ENCODE measurements at regions not wholly inside any gene's neighbourhood (a gene's known extent, or its start where the extent isn't known, plus 50 kb on each side); places are given as distances from the start of the nearest gene placed in this dataset.

- DNase-seq (ENCODE audit: low read depth in 4 of 6, low spot score in 6 of 6) = peak in 1 of 6 donors; percentile 20
- Histone ChIP-seq H3K27ac (ENCODE audit: low read depth, low read length) (no peak overlapping the region), H3K4me3 (ENCODE audit: low read depth, low read length) (no peak overlapping the region), H3K4me1 (ENCODE audit: control insufficient read depth, insufficient read depth, low read length) (peaks cover 12% of the 10 kb centered on the region), H3K9me3 (ENCODE audit: control insufficient read depth, insufficient read depth, low read length) (no peaks in the 10 kb centered on the region), H3K36me3 (ENCODE audit: control insufficient read depth, insufficient read depth, low read length) (no peaks in the 10 kb centered on the region), H3K27me3 (ENCODE audit: control insufficient read depth, insufficient read depth, low read length) (peaks cover 2% of the 10 kb centered on the region)
- WGBS (ENCODE audit: insufficient coverage) = 45% methylated on average over 10 of the region's 16 CpGs
These were observed 194.5 kb downstream of the FOXL1 start for GRCh38 chr16:86772671-86773353.

GRCh38 chr16:86773354-86773715 lies 195.0 kb downstream of the FOXL1 start:
- peaks cover 12% of the 10 kb centered on the region for H3K4me1 ChIP-seq (ENCODE audit: control insufficient read depth, insufficient read depth, low read length)
- no peak overlapping the region for H3K4me3 ChIP-seq (ENCODE audit: low read depth, low read length)
- H3K36me3 ChIP-seq (ENCODE audit: control insufficient read depth, insufficient read depth, low read length) = no peaks in the 10 kb centered on the region
- DNase-seq (ENCODE audit: low read depth in 4 of 6, low spot score in 6 of 6) = no peak
- no peak overlapping the region for H3K27ac ChIP-seq (ENCODE audit: low read depth, low read length)
- H3K27me3 ChIP-seq (ENCODE audit: control insufficient read depth, insufficient read depth, low read length) = peaks cover 5% of the 10 kb centered on the region
- 61% methylated on average over 4 of the region's 4 CpGs for WGBS (ENCODE audit: insufficient coverage)
- H3K9me3 ChIP-seq (ENCODE audit: control insufficient read depth, insufficient read depth, low read length) = no peaks in the 10 kb centered on the region

GRCh38 chr16:86774931-86775330 lies 196.6 kb downstream of the FOXL1 start:
- H3K27me3 ChIP-seq (ENCODE audit: control insufficient read depth, insufficient read depth, low read length) = peaks cover 9% of the 10 kb centered on the region
- peaks cover 12% of the 10 kb centered on the region for H3K4me1 ChIP-seq (ENCODE audit: control insufficient read depth, insufficient read depth, low read length)
- H3K9me3 ChIP-seq (ENCODE audit: control insufficient read depth, insufficient read depth, low read length) = no peaks in the 10 kb centered on the region
- H3K36me3 ChIP-seq (ENCODE audit: control insufficient read depth, insufficient read depth, low read length) = no peaks in the 10 kb centered on the region
- no peak for DNase-seq (ENCODE audit: low read depth in 4 of 6, low spot score in 6 of 6)
- WGBS (ENCODE audit: insufficient coverage) = 83% methylated on average over 5 of the region's 12 CpGs
- H3K4me3 ChIP-seq (ENCODE audit: low read depth, low read length) = no peak overlapping the region
- H3K27ac ChIP-seq (ENCODE audit: low read depth, low read length) = no peak overlapping the region

GRCh38 chr16:86775511-86775921 lies 197.2 kb downstream of the FOXL1 start:
- Histone ChIP-seq H3K4me1 (ENCODE audit: control insufficient read depth, insufficient read depth, low read length) (peaks cover 12% of the 10 kb centered on the region), H3K4me3 (ENCODE audit: low read depth, low read length) (no peak overlapping the region), H3K36me3 (ENCODE audit: control insufficient read depth, insufficient read depth, low read length) (no peaks in the 10 kb centered on the region), H3K27ac (ENCODE audit: low read depth, low read length) (no peak overlapping the region), H3K9me3 (ENCODE audit: control insufficient read depth, insufficient read depth, low read length) (no peaks in the 10 kb centered on the region), H3K27me3 (ENCODE audit: control insufficient read depth, insufficient read depth, low read length) (peaks cover 9% of the 10 kb centered on the region)
- 22% methylated on average over 14 of the region's 14 CpGs for WGBS (ENCODE audit: insufficient coverage)
- DNase-seq (ENCODE audit: low read depth in 4 of 6, low spot score in 6 of 6) = peak in 1 of 6 donors; percentile 42

- H3K27me3 ChIP-seq (ENCODE audit: control insufficient read depth, insufficient read depth, low read length) = peaks cover 9% of the 10 kb centered on the region
- H3K4me1 ChIP-seq (ENCODE audit: control insufficient read depth, insufficient read depth, low read length) = peaks cover 12% of the 10 kb centered on the region
- no peaks in the 10 kb centered on the region for H3K36me3 ChIP-seq (ENCODE audit: control insufficient read depth, insufficient read depth, low read length)
- no peak overlapping the region for H3K4me3 ChIP-seq (ENCODE audit: low read depth, low read length)
- no CpG with 5 or more reads among the region's 4 CpGs for WGBS (ENCODE audit: insufficient coverage)
- H3K9me3 ChIP-seq (ENCODE audit: control insufficient read depth, insufficient read depth, low read length) = no peaks in the 10 kb centered on the region
- no peak overlapping the region for H3K27ac ChIP-seq (ENCODE audit: low read depth, low read length)
- no peak for DNase-seq (ENCODE audit: low read depth in 4 of 6, low spot score in 6 of 6)
These were observed 199.1 kb downstream of the FOXL1 start for GRCh38 chr16:86777381-86777946.

- H3K4me1 ChIP-seq (ENCODE audit: control insufficient read depth, insufficient read depth, low read length) = peaks cover 9% of the 10 kb centered on the region
- no peak overlapping the region for H3K27ac ChIP-seq (ENCODE audit: low read depth, low read length)
- H3K9me3 ChIP-seq (ENCODE audit: control insufficient read depth, insufficient read depth, low read length) = no peaks in the 10 kb centered on the region
- no peak for DNase-seq (ENCODE audit: low read depth in 4 of 6, low spot score in 6 of 6)
- H3K27me3 ChIP-seq (ENCODE audit: control insufficient read depth, insufficient read depth, low read length) = peaks cover 9% of the 10 kb centered on the region
- WGBS (ENCODE audit: insufficient coverage) = 81% methylated on average over 6 of the region's 13 CpGs
- no peaks in the 10 kb centered on the region for H3K36me3 ChIP-seq (ENCODE audit: control insufficient read depth, insufficient read depth, low read length)
- no peak overlapping the region for H3K4me3 ChIP-seq (ENCODE audit: low read depth, low read length)
These were observed 199.9 kb downstream of the FOXL1 start for GRCh38 chr16:86778108-86778745.

- 68% methylated on average over 6 of the region's 9 CpGs for WGBS (ENCODE audit: insufficient coverage)
These were observed 200.6 kb downstream of the FOXL1 start for GRCh38 chr16:86778978-86779377.

GRCh38 chr16:86781046-86781445 lies 202.7 kb downstream of the FOXL1 start:
- H3K36me3 ChIP-seq (ENCODE audit: control insufficient read depth, insufficient read depth, low read length) = no peaks in the 10 kb centered on the region
- no peak for DNase-seq (ENCODE audit: low read depth in 4 of 6, low spot score in 6 of 6)
- H3K4me3 ChIP-seq (ENCODE audit: low read depth, low read length) = no peak overlapping the region
- 90% methylated on average over 11 of the region's 11 CpGs for WGBS (ENCODE audit: insufficient coverage)
- peaks cover 7% of the 10 kb centered on the region for H3K27me3 ChIP-seq (ENCODE audit: control insufficient read depth, insufficient read depth, low read length)
- peaks cover 7% of the 10 kb centered on the region for H3K4me1 ChIP-seq (ENCODE audit: control insufficient read depth, insufficient read depth, low read length)
- no peaks in the 10 kb centered on the region for H3K9me3 ChIP-seq (ENCODE audit: control insufficient read depth, insufficient read depth, low read length)
- H3K27ac ChIP-seq (ENCODE audit: low read depth, low read length) = no peak overlapping the region

More at GRCh38 chr16:86778978-86779377, 200.6 kb downstream of the FOXL1 start:
- Histone ChIP-seq H3K36me3 (ENCODE audit: control insufficient read depth, insufficient read depth, low read length) (no peaks in the 10 kb centered on the region), H3K4me1 (ENCODE audit: control insufficient read depth, insufficient read depth, low read length) (peaks cover 13% of the 10 kb centered on the region), H3K9me3 (ENCODE audit: control insufficient read depth, insufficient read depth, low read length) (no peaks in the 10 kb centered on the region), H3K4me3 (ENCODE audit: low read depth, low read length) (no peak overlapping the region), H3K27me3 (ENCODE audit: control insufficient read depth, insufficient read depth, low read length) (peaks cover 9% of the 10 kb centered on the region), H3K27ac (ENCODE audit: low read depth, low read length) (no peak overlapping the region)
- no peak for DNase-seq (ENCODE audit: low read depth in 4 of 6, low spot score in 6 of 6)

GRCh38 chr16:86783636-86784626 lies 205.6 kb downstream of the FOXL1 start:
- 73% methylated on average over 17 of the region's 23 CpGs for WGBS (ENCODE audit: insufficient coverage)
- Histone ChIP-seq H3K9me3 (ENCODE audit: control insufficient read depth, insufficient read depth, low read length) (no peaks in the 10 kb centered on the region), H3K27me3 (ENCODE audit: control insufficient read depth, insufficient read depth, low read length) (no peaks in the 10 kb centered on the region)

More at GRCh38 chr16:86783636-86784626, 205.6 kb downstream of the FOXL1 start:
- no peaks in the 10 kb centered on the region for H3K36me3 ChIP-seq (ENCODE audit: control insufficient read depth, insufficient read depth, low read length)
- no peak overlapping the region for H3K27ac ChIP-seq (ENCODE audit: low read depth, low read length)
- peaks cover 11% of the 10 kb centered on the region for H3K4me1 ChIP-seq (ENCODE audit: control insufficient read depth, insufficient read depth, low read length)
- peak in 2 of 6 donors; percentile 36 to 64 for DNase-seq (ENCODE audit: low read depth in 4 of 6, low spot score in 6 of 6)
- no peak overlapping the region for H3K4me3 ChIP-seq (ENCODE audit: low read depth, low read length)
